ENCODE measurements at regions not wholly inside any gene's neighbourhood (a gene's known extent, or its start where the extent isn't known, plus 50 kb on each side); places are given as distances from the start of the nearest gene placed in this dataset.

GRCh38 chr20:11436113-11436905 is 481.4 kb upstream of the BTBD3 start:
- ATAC-seq (ENCODE audit: low FRiP score), result no peak
- DNase-seq (ENCODE audit: low spot score), result no peak
- no peak for TF ChIP-seq CTCF (IDR thresholded peaks at IDR 0.05)

GRCh38 chr20:11437090-11437489 is 480.6 kb upstream of the BTBD3 start:
- no peak for ATAC-seq (ENCODE audit: low FRiP score)
- TF ChIP-seq CTCF (IDR thresholded peaks at IDR 0.05), result no peak
- DNase-seq (ENCODE audit: low spot score), result no peak

- no peak for ATAC-seq (ENCODE audit: low FRiP score)
- no peak for TF ChIP-seq CTCF (IDR thresholded peaks at IDR 0.05)
Observed at GRCh38 chr20:11437611-11438380, 479.9 kb upstream of the BTBD3 start.

GRCh38 chr20:11438412-11438811 is 479.3 kb upstream of the BTBD3 start:
- DNase-seq (ENCODE audit: low spot score) (no peak), ATAC-seq (ENCODE audit: low FRiP score) (no peak)
- no peak for TF ChIP-seq CTCF (IDR thresholded peaks at IDR 0.05)

More at GRCh38 chr20:11437611-11438380, 479.9 kb upstream of the BTBD3 start:
- DNase-seq (ENCODE audit: low spot score), result no peak

- DNase-seq (ENCODE audit: low spot score), result no peak
- no peak for TF ChIP-seq CTCF (IDR thresholded peaks at IDR 0.05)
- ATAC-seq (ENCODE audit: low FRiP score), result no peak
Observed at GRCh38 chr20:11443382-11444119, 474.1 kb upstream of the BTBD3 start.

- no peak for ATAC-seq (ENCODE audit: low FRiP score)
- DNase-seq (ENCODE audit: low spot score), result no peak
- no peak for TF ChIP-seq CTCF (IDR thresholded peaks at IDR 0.05)
Observed at GRCh38 chr20:11445161-11445560, 472.5 kb upstream of the BTBD3 start.

All from omental fat pad (tissue), 3 donors.